PC-9 (cell line): ENCODE measurements at regions not wholly inside any gene's neighbourhood (a gene's known extent, or its start where the extent isn't known, plus 50 kb on each side); places are given as distances from the start of the nearest gene placed in this dataset.
"Not testable (repeated sequence)": the region's sequence is repeated elsewhere in the genome, so short reads cannot be mapped to it uniquely, and the experiment has no call there.

Source experiments
- BruUV-seq: library from RNA; stranded (reverse); fragments of 400-500 nt; replicated peaks from 2 replicates; lab custom pipeline; 2021; lab: Mats Ljungman, UMichigan
- CTCF ChIA-PET: fragments of 300-600 bp; sonication (Branson Sonifier 250); formaldehyde crosslinking; loops from one replicate; lab custom pipeline; 2022; ENCODE audit warnings: antibody characterized with exemption; lab: Charles Lee
- POLR2A ChIA-PET: fragments of 300-600 bp; sonication (Branson Sonifier 250); formaldehyde crosslinking; loops from one replicate; lab custom pipeline; 2022; ENCODE audit warnings: antibody characterized with exemption; ENCODE audit not compliant: unreplicated experiment; lab: Charles Lee
- DNase-seq, 2 experiments: peaks; one replicate each; pipeline versions ENCODE4 v3.0.0 to v3.0.0-alpha.2; 2015 to 2022; ENCODE audit warnings: mixed read lengths in 1 of 2
- H2AFZ ChIP-seq: fragments of 200-600 bp; sonication (generic); 2 replicates; pipeline ENCODE4 v1.8.1; 2017; ENCODE audit warnings: antibody characterized with exemption
- H3F3A ChIP-seq: fragments of 200-600 bp; sonication (generic); 2 replicates; pipeline ENCODE4 v1.8.1; 2017; ENCODE audit warnings: antibody characterized with exemption, mild to moderate bottlenecking, low read depth; ENCODE audit not compliant: insufficient read depth
- H3K27ac ChIP-seq: fragments of 200-600 bp; sonication (generic); 2 replicates; pipeline ENCODE4 v1.6.1; 2016; ENCODE audit warnings: mixed run types
- H3K27me3 ChIP-seq: fragments of 200-600 bp; sonication (generic); 2 replicates; pipeline ENCODE4 v1.6.1; 2016; ENCODE audit warnings: low read depth, mixed run types; ENCODE audit not compliant: insufficient read depth
- H3K36me3 ChIP-seq: fragments of 200-600 bp; sonication (generic); 2 replicates; pipeline ENCODE4 v1.6.1; 2016; ENCODE audit warnings: low read depth, mixed run types
- H3K4me1 ChIP-seq: fragments of 200-600 bp; sonication (generic); replicated peaks from 2 replicates; pipeline ENCODE4 v1.6.1; 2016; ENCODE audit warnings: mixed run types; ENCODE audit not compliant: insufficient read depth
- H3K4me2 ChIP-seq: fragments of 200-600 bp; sonication (generic); 2 replicates; pipeline ENCODE4 v1.6.1; 2017; ENCODE audit warnings: mixed run types
- H3K4me3 ChIP-seq: fragments of 200-600 bp; sonication (generic); 2 replicates; pipeline ENCODE4 v1.6.1; 2016; ENCODE audit warnings: mixed run types
- H3K79me2 ChIP-seq: fragments of 200-600 bp; sonication (generic); 2 replicates; pipeline ENCODE4 v1.6.1; 2017; ENCODE audit warnings: low read depth, mixed run types
- H3K9me2 ChIP-seq: fragments of 200-600 bp; sonication (generic); 2 replicates; pipeline ENCODE4 v1.8.1; 2017; ENCODE audit warnings: mild to moderate bottlenecking; ENCODE audit not compliant: insufficient read depth
- H3K9me3 ChIP-seq: fragments of 200-600 bp; sonication (generic); 2 replicates; pipeline ENCODE4 v1.8.1; 2016; ENCODE audit warnings: low read depth; ENCODE audit not compliant: insufficient read depth
- H4K20me1 ChIP-seq: fragments of 200-600 bp; sonication (generic); 2 replicates; pipeline ENCODE4 v1.8.1; 2017; ENCODE audit not compliant: insufficient read depth
- EZH2 ChIP-seq: fragments of 200-600 bp; sonication (generic); IDR thresholded peaks from 2 replicates; pipeline ENCODE4 v1.8.0; 2017; ENCODE audit warnings: antibody characterized with exemption, low read depth
- intact Hi-C: fragments of 100-400 bp; cut with micrococcal nuclease; formaldehyde crosslinking; loops from one replicate; pipeline ENCODE4 v1.10.0; 2022; ENCODE audit not compliant: unreplicated experiment
- TF ChIP-seq, protein P1 (sequence below): fragments of 200-600 bp; sonication (generic); conservative IDR thresholded peaks from 2 replicates; pipeline ENCODE4 v1.6.1; 2017; ENCODE audit warnings: mixed run types, antibody characterized with exemption, mild to moderate bottlenecking, moderate library complexity

DNA sequence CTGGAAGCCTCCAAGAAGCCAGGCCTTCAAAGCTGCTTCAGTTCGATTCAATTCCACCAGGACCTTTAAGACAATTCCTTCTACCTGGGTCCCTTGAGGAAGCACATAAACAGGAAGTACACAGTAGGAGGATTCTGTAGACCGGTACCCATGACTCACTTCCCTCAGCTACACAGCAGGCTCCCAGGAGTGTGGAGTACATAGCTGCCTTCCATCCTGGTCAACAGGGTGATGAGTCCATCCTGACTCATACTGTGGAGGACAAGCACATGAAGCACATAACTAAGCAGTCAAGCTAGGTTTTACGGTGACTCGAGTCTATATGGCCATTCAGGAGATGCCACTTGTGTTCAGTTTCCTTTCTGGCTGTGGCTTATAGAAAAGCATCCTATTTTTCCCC lies 197.6 kb upstream of the RBM19 start:
- Histone ChIP-seq H3K27me3 (peaks cover 11% of the 10 kb centered on the region; the same call in 1 of the 2 replicates), H3K27ac (no peak overlapping the region), H4K20me1 (no peaks in the 10 kb centered on the region), H3K9me3 (no peaks in the 10 kb centered on the region), H3F3A (no peaks in the 10 kb centered on the region), H3K4me1 (no peaks in the 10 kb centered on the region), H3K9me2 (no peaks in the 10 kb centered on the region), H3K4me2 (no peak overlapping the region), H3K79me2 (no peaks in the 10 kb centered on the region), H3K4me3 (no peak overlapping the region), H3K36me3 (no peaks in the 10 kb centered on the region), H2AFZ (no peak overlapping the region)
- no TSS peak for BruUV-seq
- peak in 1 of 2 experiments; percentile 38 for DNase-seq
- ChIA-PET CTCF (no interaction called here), POLR2A (no interaction called here)
- intact Hi-C loops, result no loop called here
- TF ChIP-seq, protein P1, sequence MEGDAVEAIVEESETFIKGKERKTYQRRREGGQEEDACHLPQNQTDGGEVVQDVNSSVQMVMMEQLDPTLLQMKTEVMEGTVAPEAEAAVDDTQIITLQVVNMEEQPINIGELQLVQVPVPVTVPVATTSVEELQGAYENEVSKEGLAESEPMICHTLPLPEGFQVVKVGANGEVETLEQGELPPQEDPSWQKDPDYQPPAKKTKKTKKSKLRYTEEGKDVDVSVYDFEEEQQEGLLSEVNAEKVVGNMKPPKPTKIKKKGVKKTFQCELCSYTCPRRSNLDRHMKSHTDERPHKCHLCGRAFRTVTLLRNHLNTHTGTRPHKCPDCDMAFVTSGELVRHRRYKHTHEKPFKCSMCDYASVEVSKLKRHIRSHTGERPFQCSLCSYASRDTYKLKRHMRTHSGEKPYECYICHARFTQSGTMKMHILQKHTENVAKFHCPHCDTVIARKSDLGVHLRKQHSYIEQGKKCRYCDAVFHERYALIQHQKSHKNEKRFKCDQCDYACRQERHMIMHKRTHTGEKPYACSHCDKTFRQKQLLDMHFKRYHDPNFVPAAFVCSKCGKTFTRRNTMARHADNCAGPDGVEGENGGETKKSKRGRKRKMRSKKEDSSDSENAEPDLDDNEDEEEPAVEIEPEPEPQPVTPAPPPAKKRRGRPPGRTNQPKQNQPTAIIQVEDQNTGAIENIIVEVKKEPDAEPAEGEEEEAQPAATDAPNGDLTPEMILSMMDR, result no peak
- no peak for TF ChIP-seq EZH2

DNA sequence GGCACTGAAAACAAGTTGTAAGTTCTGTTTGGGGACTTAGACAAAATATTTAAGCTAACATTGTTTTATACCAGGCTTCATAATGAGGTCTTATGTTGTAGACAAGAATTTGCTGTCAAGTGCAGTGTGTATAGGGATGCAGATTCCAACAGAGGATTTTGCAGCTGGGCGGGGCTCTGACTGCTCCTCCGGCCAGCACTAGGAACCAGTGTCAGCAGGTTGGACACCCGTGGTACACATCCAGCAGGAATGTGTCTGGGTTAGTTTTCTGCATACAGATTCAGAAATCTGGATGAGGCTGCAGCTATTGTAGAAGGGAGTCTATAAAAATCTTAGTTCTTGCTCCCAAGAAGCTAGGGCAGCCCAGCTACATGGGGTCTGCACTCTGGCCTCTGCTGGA lies 194.3 kb upstream of the RBM19 start:
- H3K4me2 ChIP-seq, result no peak overlapping the region
- H3K9me3 ChIP-seq, result no peaks in the 10 kb centered on the region
- H2AFZ ChIP-seq, result no peak overlapping the region
- H3K9me2 ChIP-seq, result no peaks in the 10 kb centered on the region
- H3K79me2 ChIP-seq, result no peaks in the 10 kb centered on the region
- no TSS peak for BruUV-seq
- H3K27me3 ChIP-seq, result peaks cover 14% of the 10 kb centered on the region
- no peak overlapping the region for H3K27ac ChIP-seq
- no peaks in the 10 kb centered on the region for H3F3A ChIP-seq
- no peak for TF ChIP-seq EZH2
- H3K4me1 ChIP-seq, result no peaks in the 10 kb centered on the region
- H4K20me1 ChIP-seq, result no peaks in the 10 kb centered on the region
- no peak overlapping the region for H3K4me3 ChIP-seq
- H3K36me3 ChIP-seq, result no peaks in the 10 kb centered on the region
- intact Hi-C loops, result no loop called here
- DNase-seq, result no peak
- ChIA-PET POLR2A (no interaction called here), CTCF (no interaction called here)

DNA sequence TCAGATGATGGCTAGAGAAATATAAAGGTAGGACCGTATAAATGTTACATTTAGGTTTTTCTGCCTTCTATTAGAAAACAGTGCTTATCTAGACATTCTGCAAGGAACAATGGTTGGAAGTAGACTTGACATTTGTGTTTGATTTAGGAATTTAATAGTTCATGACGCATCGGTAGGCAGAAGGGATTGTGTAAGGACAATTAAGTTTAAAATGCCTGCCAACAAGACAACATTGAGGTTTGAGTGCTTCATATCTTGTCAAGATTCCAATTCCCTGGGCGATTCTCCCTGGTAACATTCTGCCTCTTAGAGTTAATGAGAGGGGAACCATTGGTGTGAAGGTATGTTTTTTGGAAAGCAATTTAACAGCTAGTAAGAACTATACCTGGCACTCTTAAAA lies 186.8 kb upstream of the RBM19 start:
- intact Hi-C loops, result no loop called here
- ChIA-PET CTCF (no interaction called here), POLR2A (no interaction called here)
- Histone ChIP-seq H3K79me2 (no peaks in the 10 kb centered on the region), H3K36me3 (no peaks in the 10 kb centered on the region), H3K4me2 (no peak overlapping the region), H3K4me1 (no peaks in the 10 kb centered on the region), H3F3A (no peaks in the 10 kb centered on the region), H3K9me2 (no peaks in the 10 kb centered on the region), H3K9me3 (no peaks in the 10 kb centered on the region), H4K20me1 (no peaks in the 10 kb centered on the region), H3K27ac (no peak overlapping the region), H2AFZ (no peak overlapping the region), H3K27me3 (no peaks in the 10 kb centered on the region; the same call in 1 of the 2 replicates), H3K4me3 (no peak overlapping the region)
- DNase-seq, result no peak
- no peak for TF ChIP-seq EZH2
- TF ChIP-seq, protein P1, result no peak
- no TSS peak for BruUV-seq

DNA sequence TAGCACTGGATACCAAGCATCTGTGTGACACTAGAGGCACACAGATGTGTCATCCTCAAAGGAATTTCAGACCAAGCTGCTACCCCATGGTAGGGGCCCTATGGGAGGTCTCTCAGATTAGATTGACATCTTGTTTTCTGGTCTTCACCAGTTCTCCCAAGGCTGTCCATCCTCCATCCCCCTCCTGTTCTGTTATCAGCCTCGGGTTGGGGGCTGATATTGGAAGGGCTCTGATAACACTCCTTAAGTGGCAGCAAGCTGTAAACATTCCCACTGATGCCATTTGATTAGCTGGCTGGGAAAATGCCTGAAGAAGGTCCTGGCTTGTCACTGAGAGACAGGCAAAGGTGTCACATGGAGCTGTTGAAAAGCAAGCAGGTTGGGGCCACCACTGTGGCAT lies 185.9 kb upstream of the RBM19 start:
- Histone ChIP-seq H3K4me1 (no peaks in the 10 kb centered on the region), H3K27me3 (no peaks in the 10 kb centered on the region; the same call in 1 of the 2 replicates), H4K20me1 (no peaks in the 10 kb centered on the region), H3K9me2 (no peaks in the 10 kb centered on the region), H3K4me2 (no peak overlapping the region), H3K36me3 (no peaks in the 10 kb centered on the region), H3K4me3 (no peak overlapping the region), H3F3A (no peaks in the 10 kb centered on the region), H3K9me3 (no peaks in the 10 kb centered on the region), H2AFZ (no peak overlapping the region), H3K27ac (no peak overlapping the region), H3K79me2 (no peaks in the 10 kb centered on the region)
- no peak for DNase-seq
- ChIA-PET CTCF (no interaction called here), POLR2A (no interaction called here)
- intact Hi-C loops, result no loop called here
- no peak for TF ChIP-seq EZH2
- TF ChIP-seq, protein P1, result no peak
- no TSS peak for BruUV-seq

DNA sequence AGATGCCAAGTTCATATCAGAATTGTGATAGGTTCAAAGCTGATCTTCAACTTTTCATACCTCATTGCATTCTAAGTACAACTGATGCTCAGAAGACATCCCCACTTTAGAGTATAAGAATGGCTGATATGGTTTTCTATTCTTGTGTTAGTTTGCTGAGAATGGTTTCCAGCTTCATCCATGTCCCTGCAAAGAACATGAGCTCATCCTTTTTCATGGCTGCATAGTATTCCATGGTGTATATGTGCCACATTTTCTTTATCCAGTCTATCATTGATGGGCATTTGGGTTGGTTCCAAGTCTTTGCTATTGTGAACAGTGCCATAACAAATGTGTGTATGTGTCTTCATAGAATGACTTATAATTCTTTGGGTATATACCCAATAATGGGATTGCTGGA lies 184.5 kb upstream of the RBM19 start:
- BruUV-seq, result not testable (repeated sequence)

More for the DNA sequence above, 184.5 kb upstream of the RBM19 start:
- H3F3A ChIP-seq, H3K9me3 ChIP-seq, H3K79me2 ChIP-seq, H3K27ac ChIP-seq, H3K9me2 ChIP-seq, H3K36me3 ChIP-seq, DNase-seq, intact Hi-C loops, H3K4me1 ChIP-seq, H3K4me2 ChIP-seq, H2AFZ ChIP-seq, CTCF ChIA-PET, H3K27me3 ChIP-seq, POLR2A ChIA-PET, H4K20me1 ChIP-seq, H3K4me3 ChIP-seq: not testable (repeated sequence)
